Suppressor macrophage treated with lipopolysaccharide for 4 hours (primary cell): ENCODE measurements at regions not wholly inside any gene's neighbourhood (a gene's known extent, or its start where the extent isn't known, plus 50 kb on each side); places are given as distances from the start of the nearest gene placed in this dataset.
A peak's percentile ranks its signal among the peaks of the same experiment; 100 is the strongest.
"Not testable (repeated sequence)": the region's sequence is repeated elsewhere in the genome, so short reads cannot be mapped to it uniquely, and the experiment has no call there.

Experiments used
- DNase-seq: peaks from one replicate; pipeline ENCODE4 v3.0.0-alpha.2; 2020

DNA sequence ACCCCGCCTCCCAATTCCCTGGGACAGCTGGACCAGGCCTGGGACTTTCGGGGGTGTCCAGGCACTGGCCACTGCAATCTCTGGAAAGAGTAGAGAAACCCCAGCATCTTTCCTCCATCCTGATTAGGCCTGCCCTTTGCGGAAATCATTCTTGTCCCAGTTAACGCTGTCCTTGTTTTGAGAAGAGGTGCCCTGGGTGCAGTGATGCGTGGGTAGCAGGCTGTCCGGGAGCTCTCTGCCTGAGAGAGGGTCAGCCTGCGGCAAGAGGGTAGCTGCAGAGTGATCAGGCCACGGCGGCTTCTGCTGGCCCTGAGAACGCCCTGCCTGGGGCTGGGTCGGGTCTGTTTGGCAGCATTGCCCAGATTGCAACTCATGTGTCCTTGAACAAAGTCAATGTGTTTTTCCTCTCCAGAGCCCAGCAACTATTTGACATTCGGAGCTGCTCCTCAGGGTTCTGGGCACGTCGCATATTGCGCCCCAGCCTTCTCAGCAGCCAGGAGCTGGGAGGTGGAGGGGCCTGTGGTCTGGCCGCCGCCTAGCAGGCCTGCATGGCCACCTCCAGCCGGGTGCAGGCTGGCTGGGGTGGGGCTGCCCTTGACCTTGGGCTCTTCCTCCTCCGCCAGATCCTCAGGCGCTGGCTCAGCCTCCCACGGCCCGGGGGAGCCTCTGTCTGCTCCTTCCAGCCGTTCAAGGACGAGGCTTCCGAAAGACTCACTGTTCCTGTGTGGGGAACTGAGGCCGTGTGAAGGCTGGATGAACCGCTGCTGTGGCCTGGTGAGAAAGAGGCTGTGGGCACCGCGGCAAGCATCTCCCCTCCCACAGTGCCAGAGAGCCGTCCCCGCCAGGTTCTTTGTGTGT lies 150.1 kb upstream of the ZNF469 start:
- DNase-seq = not testable (repeated sequence)

DNA sequence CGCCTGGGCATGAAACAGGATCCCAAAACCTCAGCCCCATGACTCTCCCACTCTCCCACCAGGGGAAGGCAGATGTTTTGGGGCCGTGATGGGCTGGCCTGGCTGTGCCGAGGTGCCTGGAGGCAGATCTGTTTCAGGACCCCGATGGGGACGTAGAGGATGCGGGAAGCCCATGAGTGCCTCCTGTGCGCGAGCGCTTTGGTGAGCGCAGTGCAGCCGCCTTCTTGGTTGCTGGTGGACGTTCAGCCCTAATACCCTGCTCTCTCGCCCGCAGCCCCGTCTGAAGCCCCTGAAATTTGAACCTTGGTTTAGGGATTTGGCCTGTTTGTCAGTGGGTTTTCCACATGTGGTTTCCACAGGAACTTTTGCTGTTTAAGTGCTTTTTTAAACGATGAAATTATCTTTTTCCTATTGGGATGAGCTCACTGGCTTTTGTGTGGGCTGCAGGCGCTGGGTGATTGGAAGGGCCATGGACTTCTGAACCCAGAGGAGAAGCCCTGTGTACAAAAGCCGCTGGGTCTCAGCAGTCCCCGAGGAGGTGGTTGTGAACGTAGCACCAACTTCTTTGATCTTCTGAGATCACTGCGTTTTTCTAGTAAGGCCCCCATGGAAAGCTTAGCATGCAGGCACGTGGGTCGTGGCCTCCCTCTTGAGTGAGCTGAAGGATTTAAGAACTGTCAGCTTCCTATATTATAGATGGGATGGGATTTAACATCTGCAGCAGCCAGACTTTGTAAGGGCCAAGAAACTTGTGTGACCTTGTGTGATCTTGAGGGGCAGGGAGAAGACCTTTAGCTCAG lies 148.9 kb upstream of the ZNF469 start:
- DNase-seq = not testable (repeated sequence)

DNA sequence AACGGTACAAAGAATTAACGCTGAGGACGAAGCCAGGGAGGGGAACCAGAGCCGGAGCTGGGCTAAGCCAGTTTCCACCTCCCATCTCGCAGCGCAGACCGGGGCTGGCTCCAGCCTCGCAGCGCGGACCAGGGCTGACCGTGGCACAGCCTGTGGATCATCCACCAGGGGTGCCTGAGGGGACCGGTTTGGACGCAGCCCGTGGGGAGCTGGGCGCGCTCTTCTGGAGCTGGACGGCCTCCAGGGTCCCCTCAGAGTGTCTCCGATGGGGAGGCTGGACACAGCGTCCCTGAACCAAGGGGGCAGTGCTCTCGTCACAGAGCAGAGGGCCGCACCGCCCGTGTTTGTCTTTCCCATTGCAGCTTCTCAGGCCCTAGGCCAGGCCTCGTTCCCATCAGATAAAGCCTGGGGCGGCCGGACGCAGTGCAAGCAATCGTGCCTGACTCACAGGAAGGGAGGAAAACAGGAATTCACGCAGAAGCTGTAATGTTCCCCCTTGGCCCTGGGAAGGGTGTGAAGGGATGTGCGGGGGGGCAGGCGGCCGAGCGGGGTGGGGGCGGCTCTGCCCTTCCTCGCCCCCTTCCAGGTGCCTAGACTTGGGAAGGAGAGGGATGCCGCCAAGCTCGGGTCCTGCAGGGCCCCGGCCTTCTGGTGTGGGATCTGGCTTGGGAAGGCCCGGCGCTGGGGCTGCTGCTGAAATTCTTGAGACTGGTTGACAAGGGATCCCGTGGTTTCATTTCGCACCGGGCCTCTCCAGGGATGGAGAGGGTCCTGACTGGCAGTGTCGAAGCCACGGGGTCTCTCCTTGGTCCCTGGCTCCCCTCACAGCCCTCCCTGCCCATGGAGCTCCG lies 148.1 kb upstream of the ZNF469 start:
- DNase-seq = not testable (repeated sequence)

DNA sequence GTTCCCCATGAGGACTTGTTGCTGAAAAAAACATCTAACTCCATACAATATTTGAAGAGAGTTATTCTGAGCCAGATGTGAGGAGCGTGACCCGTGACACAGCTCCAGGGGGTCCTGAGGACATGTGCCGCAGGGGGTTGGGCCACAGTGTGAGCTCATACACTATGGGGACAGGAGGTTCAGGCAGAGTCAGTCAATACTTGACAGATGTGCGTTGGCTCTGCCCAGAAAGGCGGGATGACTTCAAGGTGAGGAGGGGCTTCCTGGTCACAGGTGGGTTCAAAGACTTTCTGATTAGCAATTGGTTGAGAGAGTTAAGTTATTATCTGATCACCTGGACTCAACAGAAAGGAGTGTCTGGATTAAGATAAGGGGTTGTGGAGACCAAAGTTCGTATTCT lies 147.1 kb upstream of the ZNF469 start:
- not testable (repeated sequence) for DNase-seq

DNA sequence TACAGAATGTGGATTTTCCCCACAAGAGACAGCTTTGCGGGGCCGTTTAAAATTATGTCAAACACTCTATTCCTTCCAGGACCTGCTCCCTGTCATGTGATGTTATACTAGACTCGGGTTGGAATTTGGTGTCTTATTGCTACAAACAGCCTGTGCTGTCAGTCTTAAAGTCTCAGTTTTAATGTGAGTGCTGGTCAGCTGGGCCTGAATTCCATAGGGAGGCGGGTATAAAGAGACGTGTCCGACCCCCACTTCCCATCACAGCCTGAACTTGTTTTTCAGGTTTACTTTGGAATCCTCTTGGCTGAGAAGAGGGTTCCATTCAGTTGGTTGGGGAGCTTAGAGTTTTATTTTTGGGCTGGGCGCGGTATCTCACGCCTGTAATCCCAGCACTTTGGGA lies 146.5 kb upstream of the ZNF469 start:
- not testable (repeated sequence) for DNase-seq

DNA sequence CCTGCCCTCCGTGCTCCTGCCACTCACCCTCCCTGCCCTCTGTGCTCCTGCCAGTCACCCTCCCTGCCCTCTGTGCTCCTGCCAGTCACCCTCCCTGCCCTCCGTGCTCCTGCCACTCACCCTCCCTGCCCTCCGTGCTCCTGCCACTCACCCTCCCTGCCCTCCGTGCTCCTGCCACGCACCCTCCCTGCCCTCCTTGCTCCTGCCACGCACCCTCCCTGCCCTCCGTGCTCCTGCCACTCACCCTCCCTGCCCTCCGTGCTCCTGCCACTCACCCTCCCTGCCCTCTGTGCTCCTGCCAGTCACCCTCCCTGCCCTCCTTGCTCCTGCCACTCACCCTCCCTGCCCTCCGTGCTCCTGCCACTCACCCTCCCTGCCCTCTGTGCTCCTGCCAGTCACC lies 145.4 kb upstream of the ZNF469 start:
- DNase-seq = not testable (repeated sequence)

DNA sequence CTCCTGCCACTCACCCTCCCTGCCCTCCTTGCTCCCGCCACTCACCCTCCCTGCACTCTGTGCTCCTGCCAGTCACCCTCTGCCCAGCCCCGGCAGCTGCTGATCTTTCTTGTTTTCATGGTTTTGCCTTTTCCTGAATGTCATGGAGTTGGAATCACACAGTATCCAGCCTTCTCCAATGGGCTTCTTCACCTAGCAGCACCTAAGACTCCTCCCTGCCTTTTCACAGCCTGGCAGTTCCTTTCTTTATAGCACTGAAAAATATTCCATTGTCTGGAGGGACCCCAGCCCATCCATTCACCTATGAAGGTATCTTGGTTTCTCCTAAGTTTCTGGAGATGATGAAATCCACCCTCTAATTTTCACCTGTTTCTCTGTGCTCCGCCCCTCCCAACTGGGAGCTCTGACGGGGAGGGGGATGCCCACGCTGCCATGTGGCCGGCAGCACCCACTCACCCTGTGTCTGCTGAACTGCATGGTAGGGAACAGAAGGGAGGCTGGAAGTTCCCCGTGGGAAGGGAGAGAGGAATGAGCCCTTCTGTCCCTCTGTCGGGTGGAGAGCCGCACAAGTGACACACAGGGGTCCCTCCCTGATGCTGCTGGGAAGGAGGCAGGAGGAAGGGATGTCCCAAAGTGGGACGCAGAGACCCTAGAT lies 144.9 kb upstream of the ZNF469 start:
- DNase-seq = not testable (repeated sequence)

DNA sequence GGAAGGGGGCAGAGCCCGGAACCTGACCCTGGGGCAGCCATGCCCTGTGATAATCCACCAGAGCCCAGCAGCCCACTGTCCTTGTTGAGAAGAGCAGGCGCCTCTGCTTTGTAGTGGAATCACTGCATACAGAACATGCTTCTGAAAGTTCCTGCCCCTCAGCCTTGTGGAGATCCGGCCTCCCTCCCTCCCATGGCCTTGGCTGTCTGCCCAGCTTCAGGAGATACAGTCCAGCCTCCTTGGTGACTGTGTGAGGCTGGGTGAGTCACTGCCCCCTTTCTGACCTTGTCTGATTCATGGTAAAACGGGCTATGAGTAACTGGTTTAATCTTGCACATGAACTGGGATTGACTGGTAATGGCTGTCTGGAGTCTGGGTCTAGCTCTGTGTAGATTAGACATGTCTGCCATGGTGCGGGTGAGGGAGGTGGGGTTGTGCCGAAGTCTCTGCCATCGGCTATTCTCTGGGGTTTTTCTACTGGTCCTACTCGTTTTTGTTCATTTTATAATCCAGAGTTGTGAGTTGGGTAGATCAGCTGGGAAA lies 144.0 kb upstream of the ZNF469 start:
- peak; percentile 94 for DNase-seq

DNA sequence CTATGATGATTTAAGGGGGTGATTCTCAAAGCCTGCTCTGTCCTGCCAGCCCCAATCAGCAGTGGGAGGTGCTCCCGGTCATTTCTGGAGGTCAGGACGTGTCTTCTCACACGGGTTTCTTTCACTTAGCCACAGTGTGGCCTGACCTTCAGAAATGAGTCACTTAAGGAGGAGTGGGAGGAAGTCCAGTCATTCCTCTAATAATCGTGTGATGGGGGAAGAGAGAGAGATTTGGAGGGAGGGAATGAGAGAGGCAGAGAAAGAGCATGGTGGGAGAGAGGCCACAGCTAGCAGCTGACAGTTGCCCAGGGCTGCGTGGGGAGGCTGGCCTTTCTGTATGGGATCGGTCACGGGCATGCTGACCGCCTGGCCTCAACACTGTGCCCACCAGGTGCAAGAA lies 142.6 kb upstream of the ZNF469 start:
- peak; percentile 91 for DNase-seq

DNA sequence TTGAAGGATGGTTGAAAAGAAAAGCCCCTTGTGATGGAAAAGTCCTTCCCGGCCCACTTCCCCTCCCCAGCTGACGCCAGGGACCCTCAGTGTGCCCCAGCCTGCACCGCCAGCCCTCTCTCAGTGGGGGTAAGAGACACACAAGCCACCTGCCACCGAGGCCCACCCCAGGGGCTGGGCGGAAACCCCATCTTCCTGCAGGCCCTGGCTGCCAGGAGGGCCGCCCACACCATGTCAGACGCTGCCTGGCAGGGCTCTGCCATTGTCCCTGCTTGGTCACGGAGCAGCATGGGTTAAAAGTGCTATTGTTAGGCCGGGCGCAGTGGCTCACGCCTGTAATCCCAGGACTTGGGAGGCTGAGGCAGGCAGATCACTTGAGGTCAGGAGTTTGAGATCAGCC lies 142.0 kb upstream of the ZNF469 start:
- not testable (repeated sequence) for DNase-seq

GRCh38 chr16:88241404-88242311 lies 141.1 kb upstream of the ZNF469 start:
- not testable (repeated sequence) for DNase-seq

GRCh38 chr16:88242312-88243295 lies 140.2 kb upstream of the ZNF469 start:
- peak; percentile 26 for DNase-seq

- not testable (repeated sequence) for DNase-seq
Observed at GRCh38 chr16:88243921-88244320, 138.8 kb upstream of the ZNF469 start.

- peak; percentile 87 for DNase-seq
Observed at GRCh38 chr16:88245241-88246081, 137.3 kb upstream of the ZNF469 start.

- not testable (repeated sequence) for DNase-seq
Observed at GRCh38 chr16:88246955-88247582, 135.7 kb upstream of the ZNF469 start.

DNA sequence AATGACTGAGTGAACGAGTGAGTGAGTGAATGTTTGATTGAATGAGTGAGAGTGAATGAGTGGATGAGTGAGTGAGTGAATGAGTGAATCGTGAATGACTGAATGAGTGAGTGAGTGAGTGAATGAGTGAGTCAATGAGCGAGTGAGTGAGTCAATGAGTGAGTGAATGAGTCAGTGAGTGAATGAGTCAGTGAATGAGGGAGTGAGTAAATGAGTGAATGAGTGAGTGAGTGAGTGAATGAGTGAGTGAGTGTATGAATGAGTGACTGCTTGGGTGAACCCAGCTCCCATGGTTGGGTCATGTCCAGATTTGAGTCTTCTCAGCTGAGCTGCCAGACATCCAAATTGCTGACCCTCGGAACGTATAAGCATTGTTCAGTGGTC lies 135.2 kb upstream of the ZNF469 start:
- not testable (repeated sequence) for DNase-seq

DNA sequence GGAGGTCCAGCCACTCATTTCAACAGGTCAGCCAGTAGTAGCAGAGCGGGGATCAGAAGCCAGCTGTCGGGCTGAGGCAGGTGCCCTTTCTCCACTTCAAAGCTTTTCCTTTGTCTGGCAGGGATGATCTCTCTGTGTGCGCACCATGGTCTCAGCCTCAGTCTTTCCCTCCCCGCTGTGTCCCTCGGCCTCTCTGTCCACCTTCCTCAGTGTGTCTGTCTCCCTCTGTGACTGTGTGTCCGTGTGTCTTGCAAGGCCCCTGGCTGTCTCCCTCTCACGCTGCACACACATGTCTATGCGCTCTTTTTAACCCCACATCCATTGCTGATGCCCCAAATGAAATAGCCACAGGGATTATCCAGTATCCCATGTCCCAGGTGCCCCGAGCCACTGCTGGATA lies 134.0 kb upstream of the ZNF469 start:
- DNase-seq = not testable (repeated sequence)

DNA sequence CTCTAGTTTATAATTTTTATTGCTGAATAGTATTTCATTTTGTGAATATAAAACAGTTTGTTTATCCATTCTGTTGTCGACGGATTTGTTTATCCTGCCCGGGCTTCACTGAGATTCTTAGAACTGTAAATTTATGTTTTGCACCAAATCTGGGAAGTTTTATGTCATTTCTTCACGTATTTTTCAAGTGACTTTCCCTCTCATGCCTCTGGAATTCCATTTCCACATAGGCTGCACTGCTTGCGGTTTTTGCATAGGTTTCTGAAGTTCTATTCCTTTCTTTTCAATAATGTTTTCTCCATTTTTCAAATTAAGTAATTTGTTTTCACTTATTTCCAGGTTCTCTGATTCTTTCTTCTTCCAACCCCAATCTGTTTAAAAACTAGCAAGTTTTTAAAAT lies 132.4 kb upstream of the ZNF469 start:
- DNase-seq = not testable (repeated sequence)
